ENCODE measurements at regions not wholly inside any gene's neighbourhood (a gene's known extent, or its start where the extent isn't known, plus 50 kb on each side); places are given as distances from the start of the nearest gene placed in this dataset.

GRCh38 chr13:100853434-100853833 is 178.8 kb upstream of the TMTC4 start:
- DNase-seq, result no peak

- DNase-seq, result no peak
Observed at GRCh38 chr13:100852146-100852545, 177.6 kb upstream of the TMTC4 start.

GRCh38 chr13:100848304-100848703 is 173.7 kb upstream of the TMTC4 start:
- DNase-seq, result no peak

- DNase-seq, result no peak
Observed at GRCh38 chr13:100845128-100845757, 170.6 kb upstream of the TMTC4 start.

- no peak for DNase-seq
Observed at GRCh38 chr13:100842136-100842535, 167.5 kb upstream of the TMTC4 start.

GRCh38 chr13:100838387-100838786 is 163.8 kb upstream of the TMTC4 start:
- no peak for DNase-seq

GRCh38 chr13:100837631-100838030 is 163.0 kb upstream of the TMTC4 start:
- DNase-seq, result no peak

GRCh38 chr13:100836711-100837110 is 162.1 kb upstream of the TMTC4 start:
- no peak for DNase-seq

- DNase-seq, result no peak
Observed at GRCh38 chr13:100835695-100836094, 161.1 kb upstream of the TMTC4 start.

- no peak for DNase-seq
Observed at GRCh38 chr13:100833427-100833826, 158.8 kb upstream of the TMTC4 start.

- DNase-seq, result no peak
Observed at GRCh38 chr13:100828226-100828625, 153.6 kb upstream of the TMTC4 start.

- DNase-seq, result no peak
Observed at GRCh38 chr13:100827489-100828176, 153.0 kb upstream of the TMTC4 start.

- no peak for DNase-seq
Observed at GRCh38 chr13:100826441-100826840, 151.8 kb upstream of the TMTC4 start.

GRCh38 chr13:100825557-100825956 is 151.0 kb upstream of the TMTC4 start:
- no peak for DNase-seq

GRCh38 chr13:100824366-100824765 is 149.8 kb upstream of the TMTC4 start:
- no peak for DNase-seq

GRCh38 chr13:100823448-100823847 is 148.9 kb upstream of the TMTC4 start:
- no peak for DNase-seq

GRCh38 chr13:100822871-100823443 is 148.4 kb upstream of the TMTC4 start:
- no peak for DNase-seq

GRCh38 chr13:100818711-100819110 is 144.1 kb upstream of the TMTC4 start:
- no peak for DNase-seq

- no peak for DNase-seq
Observed at GRCh38 chr13:100817928-100818327, 143.3 kb upstream of the TMTC4 start.

- no peak for DNase-seq
Observed at GRCh38 chr13:100815476-100816046, 141.0 kb upstream of the TMTC4 start.

GRCh38 chr13:100812982-100813584 is 138.5 kb upstream of the TMTC4 start:
- DNase-seq, result no peak

- DNase-seq, result no peak
Observed at GRCh38 chr13:100811928-100812327, 137.3 kb upstream of the TMTC4 start.

GRCh38 chr13:100811024-100811865 is 136.7 kb upstream of the TMTC4 start:
- no peak for DNase-seq

Data from hematopoietic multipotent progenitor cell treated with erythropoietin and hydrocortisone succinate and interleukin-3 and kit ligand, for 4 days (in vitro differentiated cells).